Astrocyte of the hippocampus (primary cell): ENCODE measurements at regions not wholly inside any gene's neighbourhood (a gene's known extent, or its start where the extent isn't known, plus 50 kb on each side); places are given as distances from the start of the nearest gene placed in this dataset.
A peak's percentile ranks its signal among the peaks of the same experiment; 100 is the strongest.
"Not testable (repeated sequence)": the region's sequence is repeated elsewhere in the genome, so short reads cannot be mapped to it uniquely, and the experiment has no call there.

Experiments
- DNase-seq: peaks from one replicate; pipeline ENCODE4 v3.0.0; 2011; ENCODE audit warnings: low read depth, low spot score

GRCh38 chr5:25991639-25992038 is 1046.7 kb downstream of the CDH9 start:
- no peak for DNase-seq

- no peak for DNase-seq
Measured at GRCh38 chr5:25990771-25991170, 1047.6 kb downstream of the CDH9 start.

- DNase-seq, result no peak
Measured at GRCh38 chr5:25979086-25979485, 1059.3 kb downstream of the CDH9 start.

GRCh38 chr5:25975885-25976284 is 1062.5 kb downstream of the CDH9 start:
- DNase-seq, result no peak

GRCh38 chr5:25974451-25974850 is 1063.9 kb downstream of the CDH9 start:
- no peak for DNase-seq

GRCh38 chr5:25970906-25971489 is 1067.4 kb downstream of the CDH9 start:
- no peak for DNase-seq

GRCh38 chr5:25969042-25969441 is 1069.3 kb downstream of the CDH9 start:
- DNase-seq, result not testable (repeated sequence)

- DNase-seq, result no peak
Measured at GRCh38 chr5:25964009-25964372, 1074.4 kb downstream of the CDH9 start.

- DNase-seq, result no peak
Measured at GRCh38 chr5:25963251-25964008, 1075.0 kb downstream of the CDH9 start.

- DNase-seq, result no peak
Measured at GRCh38 chr5:25955337-25955736, 1083.0 kb downstream of the CDH9 start.

- DNase-seq, result no peak
Measured at GRCh38 chr5:25950681-25951080, 1087.7 kb downstream of the CDH9 start.

- DNase-seq, result no peak
Measured at GRCh38 chr5:25948278-25948677, 1090.1 kb downstream of the CDH9 start.

GRCh38 chr5:25944786-25945185 is 1093.6 kb downstream of the CDH9 start:
- DNase-seq, result no peak

GRCh38 chr5:25909163-25909562 is 1129.2 kb downstream of the CDH9 start:
- DNase-seq, result no peak

GRCh38 chr5:25905646-25906045 is 1132.7 kb downstream of the CDH9 start:
- DNase-seq, result no peak

- no peak for DNase-seq
Measured at GRCh38 chr5:25892211-25892610, 1146.2 kb downstream of the CDH9 start.

- no peak for DNase-seq
Measured at GRCh38 chr5:25891691-25892090, 1146.7 kb downstream of the CDH9 start.

GRCh38 chr5:25881318-25882036 is 1156.9 kb downstream of the CDH9 start:
- no peak for DNase-seq

GRCh38 chr5:25863811-25864210 is 1174.6 kb downstream of the CDH9 start:
- no peak for DNase-seq

- DNase-seq, result no peak
Measured at GRCh38 chr5:25862276-25862675, 1176.1 kb downstream of the CDH9 start.

GRCh38 chr5:25858019-25858418 is 1180.4 kb downstream of the CDH9 start:
- no peak for DNase-seq

- no peak for DNase-seq
Measured at GRCh38 chr5:25851301-25851700, 1187.1 kb downstream of the CDH9 start.

- DNase-seq, result peak; percentile 0
Measured at GRCh38 chr5:25850581-25850980, 1187.8 kb downstream of the CDH9 start.
